ENCODE measurements at regions not wholly inside any gene's neighbourhood (a gene's known extent, or its start where the extent isn't known, plus 50 kb on each side); places are given as distances from the start of the nearest gene placed in this dataset.
"Not testable (repeated sequence)": the region's sequence is repeated elsewhere in the genome, so short reads cannot be mapped to it uniquely, and the experiment has no call there.

DNA sequence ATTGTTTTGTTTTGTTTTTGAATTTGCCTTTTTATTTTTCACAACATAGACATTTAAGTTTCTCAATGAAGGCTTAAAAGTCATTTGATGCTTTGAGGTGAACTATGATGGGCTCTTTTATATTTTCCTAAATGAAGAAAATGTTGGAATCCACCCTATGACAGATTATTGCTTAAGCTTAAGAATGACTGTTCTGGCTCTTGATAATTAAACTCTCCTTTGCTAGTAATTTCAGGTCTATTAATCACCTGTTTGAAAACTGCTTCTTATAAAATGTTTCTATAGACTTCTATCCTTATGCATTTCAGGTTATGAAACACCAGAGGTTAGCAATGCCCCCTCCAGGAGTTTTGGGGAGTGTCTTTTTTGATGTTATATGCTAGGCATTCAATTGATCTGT lies 424.1 kb upstream of the DYNLRB2 start:
- DNase-seq: no peak

DNA sequence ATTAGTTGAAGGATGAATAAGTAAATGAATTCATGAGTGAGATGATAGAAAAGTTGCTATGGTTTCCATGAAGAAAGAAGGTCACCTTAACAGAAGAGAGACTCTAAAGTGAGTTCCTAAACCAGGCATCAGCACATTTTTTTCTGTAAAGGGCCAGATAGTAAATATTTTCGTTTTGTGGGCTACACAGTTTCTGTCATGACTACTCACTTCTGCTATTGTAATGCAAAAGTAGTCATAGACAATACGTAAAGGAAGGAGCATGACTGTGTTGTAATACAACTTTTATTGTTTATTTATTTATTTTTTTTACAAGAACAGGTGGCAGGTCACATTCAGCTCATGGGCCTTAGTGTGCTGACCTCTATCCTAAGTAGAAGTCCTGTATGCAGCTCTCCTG lies 426.1 kb upstream of the DYNLRB2 start:
- no peak for DNase-seq

DNA sequence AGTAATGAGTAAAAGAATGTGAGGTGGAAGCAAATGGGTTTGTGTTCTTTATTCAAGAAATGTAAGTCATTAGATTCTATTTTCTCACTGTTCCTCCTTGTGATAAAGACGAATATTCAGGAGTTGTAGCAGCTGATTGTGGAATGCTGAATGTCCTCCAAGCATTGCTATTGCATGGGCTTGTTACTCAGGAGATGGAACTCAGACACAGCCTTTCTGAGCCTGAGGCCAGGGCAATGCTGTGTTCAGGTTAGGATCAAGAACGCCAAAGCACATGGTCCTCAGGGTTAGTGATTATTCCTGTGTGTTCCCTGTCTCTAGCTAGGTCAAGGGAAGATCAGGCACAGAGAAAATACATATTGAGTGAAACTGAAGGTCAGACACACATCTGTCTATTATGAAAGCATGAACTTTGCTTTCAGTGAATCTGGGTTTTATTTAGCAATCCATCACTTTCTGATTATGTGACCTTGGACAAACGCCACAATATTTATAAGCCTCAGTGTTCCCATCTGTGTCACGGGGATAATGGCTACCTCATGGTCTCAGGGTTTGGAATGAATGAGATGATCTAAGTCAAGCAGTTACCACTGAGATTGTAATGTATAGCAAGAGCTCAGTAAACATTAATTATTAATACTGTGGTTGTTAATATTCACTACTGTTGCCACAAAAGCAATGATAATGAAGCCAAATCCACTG lies 426.8 kb upstream of the DYNLRB2 start:
- no peak for DNase-seq

- DNase-seq: no peak
Measured at GRCh38 chr16:80109581-80109980, 431.2 kb upstream of the DYNLRB2 start.

DNA sequence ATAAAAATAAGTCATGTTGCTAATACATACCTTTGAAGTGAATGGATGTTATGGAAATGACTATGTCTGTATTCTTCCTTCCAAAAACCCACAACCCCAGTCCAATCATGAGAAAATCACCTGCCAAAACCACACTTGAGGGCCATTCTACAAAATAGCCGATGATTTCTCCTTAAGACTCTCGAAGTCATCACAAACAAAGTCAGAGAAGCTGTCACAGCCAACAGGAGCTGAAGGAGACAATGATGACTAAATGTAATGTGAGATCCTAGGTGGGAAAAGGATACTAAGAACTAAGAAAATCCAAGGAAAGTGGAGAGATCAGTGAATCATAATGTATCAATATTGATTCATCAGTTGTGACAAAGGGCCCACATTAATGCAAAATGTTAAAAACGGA lies 432.9 kb upstream of the DYNLRB2 start:
- no peak for DNase-seq

GRCh38 chr16:80105751-80106150 lies 435.0 kb upstream of the DYNLRB2 start:
- DNase-seq: no peak

DNA sequence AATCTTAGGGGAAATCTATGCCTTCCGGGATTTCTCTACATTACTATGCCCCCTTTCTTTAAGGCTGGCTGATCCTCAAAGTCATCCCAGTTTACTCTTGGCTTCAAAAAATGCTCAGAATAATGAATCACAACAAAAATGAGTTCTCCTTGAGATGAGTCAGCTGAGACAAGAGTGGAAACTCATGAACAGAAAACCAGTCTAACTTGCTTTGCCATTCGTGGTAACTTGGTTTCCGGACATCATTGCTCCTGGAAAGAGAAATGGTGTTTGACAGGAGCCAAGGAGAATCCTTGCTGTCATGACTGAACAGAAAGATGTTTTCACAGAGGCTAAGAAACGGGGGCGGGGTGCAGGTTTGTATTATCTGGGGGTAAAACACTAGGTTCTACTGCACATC lies 435.6 kb upstream of the DYNLRB2 start:
- DNase-seq: no peak

GRCh38 chr16:80104401-80104800 lies 436.4 kb upstream of the DYNLRB2 start:
- no peak for DNase-seq

DNA sequence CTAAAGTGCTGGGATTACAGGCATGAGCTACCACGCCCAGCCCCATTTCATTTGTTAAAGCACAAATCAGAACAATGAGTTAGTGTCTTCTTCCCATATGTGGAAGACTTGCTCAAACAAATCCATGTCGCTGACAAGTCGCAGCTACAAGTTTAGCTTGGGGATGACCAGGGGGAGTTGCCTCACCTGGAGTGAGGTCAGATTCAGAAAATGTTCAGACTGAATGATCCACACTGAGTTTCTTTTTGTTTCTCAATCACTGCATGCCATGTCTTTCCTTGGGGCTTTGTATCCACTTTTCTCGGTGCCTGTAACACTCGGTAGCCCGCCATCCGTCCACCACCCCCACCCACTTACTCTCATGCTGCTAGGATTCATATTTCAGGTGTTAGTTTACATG lies 437.3 kb upstream of the DYNLRB2 start:
- no peak for DNase-seq

- DNase-seq: no peak
Measured at GRCh38 chr16:80100846-80101451, 439.8 kb upstream of the DYNLRB2 start.

- no peak for DNase-seq
Measured at GRCh38 chr16:80100186-80100585, 440.6 kb upstream of the DYNLRB2 start.

- DNase-seq: no peak
Measured at GRCh38 chr16:80097098-80097497, 443.7 kb upstream of the DYNLRB2 start.

GRCh38 chr16:80092681-80093080 lies 448.1 kb upstream of the DYNLRB2 start:
- DNase-seq: no peak

- not testable (repeated sequence) for DNase-seq
Measured at GRCh38 chr16:80091453-80091852, 449.3 kb upstream of the DYNLRB2 start.

GRCh38 chr16:80085606-80086005 lies 455.2 kb upstream of the DYNLRB2 start:
- no peak for DNase-seq

DNA sequence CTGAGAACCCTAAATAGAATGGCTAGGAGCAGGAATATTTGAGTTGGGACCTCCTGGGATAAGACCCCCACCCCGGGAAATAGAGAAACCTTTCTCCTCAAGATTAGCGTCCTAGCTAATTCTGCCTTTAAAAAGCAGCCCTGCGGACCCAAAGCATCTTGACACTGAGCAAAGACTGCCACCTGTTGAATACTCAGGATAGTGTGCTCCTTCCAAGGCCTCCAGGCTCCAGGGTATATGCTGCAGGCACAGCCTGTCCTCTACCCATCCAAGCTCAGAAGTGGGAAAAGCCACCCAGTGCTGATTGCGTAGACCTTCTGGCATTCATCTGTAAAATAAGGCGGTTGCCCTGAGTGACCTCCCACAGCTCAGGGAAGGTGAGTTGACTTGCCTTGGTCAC lies 456.2 kb upstream of the DYNLRB2 start:
- peak; percentile 68 for DNase-seq

DNA sequence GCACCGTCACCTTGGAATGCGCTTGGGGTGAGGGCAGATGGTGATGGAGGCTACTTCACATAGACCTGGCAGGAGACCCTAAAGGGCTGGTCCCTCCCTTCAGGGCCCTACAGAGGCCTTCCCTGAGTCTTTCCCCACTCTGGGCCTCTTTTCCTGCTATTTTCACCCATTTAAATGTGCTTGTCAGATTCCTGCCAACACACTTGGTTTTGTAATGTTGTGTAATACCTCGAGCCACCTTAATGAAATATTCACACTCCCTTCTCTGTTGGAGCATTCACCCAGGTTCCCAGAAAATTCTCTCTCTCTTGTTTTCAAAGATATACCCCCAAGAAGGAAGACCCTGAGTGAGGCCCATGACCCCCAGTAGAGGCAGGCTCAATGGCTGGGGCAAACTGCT lies 456.6 kb upstream of the DYNLRB2 start:
- no peak for DNase-seq

DNA sequence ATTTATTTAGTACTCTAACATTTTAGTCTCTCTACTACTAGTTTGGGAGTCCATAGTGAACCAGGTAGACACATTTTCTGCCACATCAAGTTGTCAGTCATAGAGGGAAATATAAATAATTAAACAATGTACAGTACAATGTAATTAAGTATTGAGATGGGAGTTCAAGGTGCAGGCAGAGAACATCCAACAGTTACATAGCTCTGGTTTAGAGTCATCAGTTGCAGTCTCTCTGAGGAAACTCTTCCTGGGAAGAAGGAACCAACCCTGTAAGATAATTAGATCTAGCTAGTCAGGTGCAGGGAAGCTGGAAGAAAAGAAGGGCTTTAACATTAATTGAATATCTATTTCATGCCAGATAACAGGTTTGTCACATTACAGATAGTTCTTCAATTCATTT lies 457.9 kb upstream of the DYNLRB2 start:
- DNase-seq: no peak

GRCh38 chr16:80081846-80082245 lies 458.9 kb upstream of the DYNLRB2 start:
- DNase-seq: no peak

- DNase-seq: no peak
Measured at GRCh38 chr16:80080287-80080851, 460.4 kb upstream of the DYNLRB2 start.

- no peak for DNase-seq
Measured at GRCh38 chr16:80079072-80079471, 461.7 kb upstream of the DYNLRB2 start.

DNA sequence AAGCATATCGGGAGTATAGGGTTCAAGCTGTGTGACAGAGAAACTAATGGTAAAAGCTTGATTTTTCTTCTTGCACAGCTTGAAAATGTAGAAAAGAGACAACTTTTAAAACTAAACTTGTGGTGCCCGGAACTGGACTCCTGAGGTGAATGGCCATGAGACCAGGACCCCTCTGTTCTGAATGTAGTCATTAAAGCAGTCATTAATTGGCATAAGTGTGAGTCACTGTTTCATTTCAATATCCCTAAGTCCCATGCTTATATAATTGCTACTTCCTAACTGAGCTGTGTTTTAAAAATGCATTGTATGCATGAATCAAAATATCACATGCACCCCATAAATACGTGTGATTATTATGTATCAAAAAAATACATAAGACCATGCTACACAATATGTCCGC lies 463.1 kb upstream of the DYNLRB2 start:
- DNase-seq: no peak

DNA sequence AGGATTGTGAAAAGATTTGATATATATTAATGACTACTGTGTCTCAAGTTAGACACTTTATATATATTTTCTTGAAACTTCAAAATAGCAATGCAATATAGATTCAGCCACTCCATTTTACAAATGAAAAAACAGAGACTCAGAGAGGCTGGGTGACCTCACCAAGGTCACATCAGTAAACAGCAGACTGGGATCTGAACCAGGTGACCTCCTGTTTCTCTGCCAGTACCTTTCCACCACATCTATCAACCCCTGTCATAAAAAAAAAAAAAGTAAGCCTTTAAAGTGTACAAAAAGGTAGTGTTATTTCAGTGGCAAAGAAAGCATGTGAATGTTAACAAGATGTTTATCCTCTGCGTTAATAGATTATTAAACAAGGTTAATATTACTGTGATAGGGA lies 466.5 kb upstream of the DYNLRB2 start:
- no peak for DNase-seq

- DNase-seq: no peak
Measured at GRCh38 chr16:80071964-80072456, 468.8 kb upstream of the DYNLRB2 start.

Data from right forelimb (tissue), 1 donor.